NCI-H1930 (cell line): ENCODE measurements at regions not wholly inside any gene's neighbourhood (a gene's known extent, or its start where the extent isn't known, plus 50 kb on each side); places are given as distances from the start of the nearest gene placed in this dataset.
"Not testable (repeated sequence)": the region's sequence is repeated elsewhere in the genome, so short reads cannot be mapped to it uniquely, and the experiment has no call there.

Experiments used
- DNase-seq, 2 experiments: peaks; one replicate each; lab custom pipeline; 2025; lab: John Stamatoyannopoulos, UW

DNA sequence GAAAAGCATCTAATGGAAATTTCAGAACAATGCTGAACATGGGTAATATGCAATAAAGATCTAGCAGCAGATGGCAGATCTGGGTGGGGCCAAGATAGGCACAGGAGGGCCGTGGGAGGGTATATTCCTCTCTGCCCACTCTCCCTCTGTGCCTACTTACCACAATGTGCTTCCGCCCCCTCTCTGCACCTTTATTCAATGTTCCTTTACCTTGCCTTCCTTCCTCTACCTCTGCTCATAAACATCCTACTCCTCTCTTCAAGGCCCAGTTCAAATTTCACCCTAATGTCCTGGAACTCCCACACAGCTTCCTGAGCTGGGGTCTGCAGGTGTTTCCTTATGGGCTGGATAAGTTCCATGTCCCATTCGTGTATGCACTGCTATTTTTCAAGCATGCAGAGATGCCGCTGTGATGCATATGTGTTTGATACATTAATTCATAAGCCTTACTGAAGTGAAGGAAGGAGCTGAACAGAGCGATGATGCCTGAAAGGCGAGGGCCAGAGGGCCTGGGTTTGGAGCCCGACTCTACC, 65.6 kb upstream of the EDEM3 start:
- DNase-seq, result no peak

- DNase-seq, result no peak
Measured at GRCh38 chr1:184818646-184819045, 64.0 kb upstream of the EDEM3 start.

DNA sequence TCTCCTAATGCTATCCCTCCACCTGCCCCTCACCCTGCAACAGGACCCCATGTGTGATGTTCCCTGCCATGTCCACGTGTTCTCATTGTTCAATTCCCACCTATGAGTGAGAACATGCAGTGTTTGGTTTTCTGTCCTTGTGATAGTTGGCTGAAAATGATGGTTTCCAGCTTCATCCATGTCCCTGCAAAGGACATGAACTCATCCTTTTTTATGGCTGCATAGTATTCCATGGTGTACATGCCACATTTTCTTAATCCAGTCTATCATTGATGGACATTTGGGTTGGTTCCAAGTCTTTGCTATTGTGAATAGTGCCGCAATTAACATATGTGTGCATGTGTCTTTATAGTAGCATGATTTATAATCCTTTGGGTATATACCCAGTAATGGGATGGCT, 62.3 kb upstream of the EDEM3 start:
- not testable (repeated sequence) for DNase-seq

DNA sequence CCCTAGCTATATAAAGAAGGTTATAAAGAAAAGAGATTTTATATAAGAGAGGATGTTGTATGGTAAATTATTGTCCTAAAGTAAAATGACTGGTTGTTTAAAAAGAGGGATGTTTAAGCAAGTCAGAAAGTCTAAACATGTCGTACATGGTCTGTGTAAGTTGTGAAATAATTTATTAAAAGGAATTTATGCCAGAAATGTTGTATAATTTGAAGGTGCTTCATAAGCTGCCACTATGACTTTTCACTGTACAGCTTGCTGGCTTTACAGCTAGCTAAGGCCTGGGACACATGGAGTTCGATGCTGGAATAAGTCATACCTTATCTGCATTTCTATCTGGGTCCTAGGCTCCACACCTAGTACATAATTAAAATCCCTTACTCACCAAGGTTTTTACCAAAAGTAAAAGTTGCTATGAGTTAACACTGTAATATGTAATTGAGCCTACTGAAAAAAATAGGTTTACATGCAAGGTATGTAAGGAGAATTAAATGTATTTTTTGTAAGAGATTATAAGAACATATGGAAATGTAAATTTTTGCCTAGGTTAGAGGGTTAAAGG, 59.0 kb upstream of the EDEM3 start:
- DNase-seq, result no peak

DNA sequence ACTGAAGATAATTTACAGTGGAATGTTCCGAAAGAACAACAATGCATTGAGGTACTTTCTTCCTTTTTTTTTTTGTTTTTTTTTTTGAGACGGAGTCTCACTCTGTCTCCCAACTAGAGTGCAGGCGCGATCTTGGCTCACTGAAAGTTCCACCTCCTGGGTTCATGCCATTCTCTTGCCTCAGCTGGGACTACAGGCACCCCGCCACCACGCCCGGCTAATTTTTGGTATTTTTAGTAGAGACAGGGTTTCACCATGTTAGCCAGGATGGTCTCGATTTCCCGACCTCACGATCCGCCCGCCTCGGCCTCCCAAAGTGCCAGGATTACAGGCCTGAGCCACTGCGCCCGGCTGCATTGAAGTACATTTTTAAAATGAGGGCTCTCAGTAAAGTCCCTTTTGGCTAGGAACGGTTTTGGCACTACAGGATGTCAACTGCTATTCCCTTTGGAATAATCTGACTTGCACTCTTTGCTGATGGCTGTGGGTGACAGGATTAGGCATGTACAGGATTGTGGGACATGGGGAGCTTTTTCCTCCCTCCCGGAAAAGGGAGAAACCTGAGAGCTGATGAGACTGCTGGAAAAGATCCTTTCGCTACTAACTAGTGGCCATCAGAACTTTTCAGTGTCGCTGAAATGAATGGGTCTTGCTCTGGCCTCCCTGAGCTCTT, 56.9 kb upstream of the EDEM3 start:
- DNase-seq, result no peak

GRCh38 chr1:184810735-184811343, 56.2 kb upstream of the EDEM3 start:
- no peak for DNase-seq

DNA sequence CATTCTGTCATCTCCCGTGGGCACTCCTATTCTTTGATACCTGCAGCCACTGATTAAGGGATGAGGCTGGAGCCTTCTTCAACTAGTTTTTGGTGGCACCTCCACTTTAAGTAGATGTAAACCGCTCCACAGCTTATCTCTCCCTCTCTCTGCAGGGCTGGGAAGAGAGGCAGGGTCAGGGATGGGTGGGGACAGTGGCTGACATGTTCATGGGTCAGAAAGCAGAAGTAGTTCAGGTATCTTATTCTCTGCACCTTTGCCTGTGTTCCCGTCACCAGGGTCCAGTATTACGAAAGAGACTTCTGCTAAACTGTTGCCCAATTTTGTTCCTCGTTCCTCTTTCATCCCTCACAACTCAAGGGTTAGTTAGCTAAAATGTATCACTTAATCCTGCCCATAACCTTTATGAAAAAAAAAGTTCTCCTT, 51.7 kb upstream of the EDEM3 start:
- no peak for DNase-seq

GRCh38 chr1:184805667-184806295, 51.1 kb upstream of the EDEM3 start:
- peak; percentile 56 to 67 for DNase-seq
